K562 (cell line): ENCODE measurements at regions not wholly inside any gene's neighbourhood (a gene's known extent, or its start where the extent isn't known, plus 50 kb on each side); places are given as distances from the start of the nearest gene placed in this dataset.

Experiments used
- CAMTA2 ChIP-seq: fragments of 250-450 bp; sonication (Bioruptor Pico); conservative IDR thresholded peaks from 2 replicates; pipeline ENCODE4 v1.5.1; 2022
- ELF1 ChIP-seq: fragments of 200-800 bp; sonication (Bioruptor generic); IDR thresholded peaks from 2 replicates; pipeline ENCODE4 v1.6.1; 2016; ENCODE audit warnings: missing genetic modification characterization, missing compliant biosample characterization
- ETV6 ChIP-seq, 3 experiments: fragments of 150-350 bp in 1 of 3; sonication (generic) in 1 of 3; formaldehyde crosslinking in 1 of 3; IDR thresholded peaks; 2 replicates each; pipeline versions ENCODE4 v1.6.1 to v1.8.0; 2014 to 2022; ENCODE audit warnings: borderline replicate concordance in 2 of 3, low read depth in 2 of 3, antibody characterized with exemption in 1 of 3, low read length in 1 of 3, mild to moderate bottlenecking in 1 of 3, missing genetic modification reagents in 1 of 3
- HNRNPK ChIP-seq: fragments of 200-400 bp; formaldehyde crosslinking; IDR thresholded peaks from one replicate; pipeline ENCODE4 v1.6.1; 2018; ENCODE audit warnings: mild to moderate bottlenecking, low read depth, low read length; ENCODE audit not compliant: poor library complexity, severe bottlenecking
- ID3 ChIP-seq, 2 experiments: fragments of 250-450 bp in 1 of 2; fragments of 450-650 bp in 1 of 2; sonication (Bioruptor Pico) in 1 of 2; IDR thresholded peaks; 2 replicates each; pipeline versions ENCODE4 v1.6.1 to v1.8.0; 2016 to 2021; ENCODE audit warnings: mild to moderate bottlenecking in 2 of 2, moderate library complexity in 2 of 2, missing compliant biosample characterization in 1 of 2, missing genetic modification characterization in 1 of 2
- POU5F1 ChIP-seq: fragments of 150-350 bp; IDR thresholded peaks from 2 replicates; pipeline ENCODE4 v1.6.1; 2014; ENCODE audit warnings: borderline replicate concordance, low read length, low read depth, mild to moderate bottlenecking; ENCODE audit not compliant: partially characterized antibody
- SETDB1 ChIP-seq: IDR thresholded peaks from one replicate; pipeline ENCODE4 v1.6.1; 2012; ENCODE audit warnings: low read length, control low read depth, inconsistent platforms
- SMAD2 ChIP-seq: fragments of 150-350 bp; IDR thresholded peaks from 2 replicates; pipeline ENCODE4 v1.6.1; 2014; ENCODE audit warnings: low read depth, mild to moderate bottlenecking, low read length
- TOE1 ChIP-seq, 2 experiments: fragments of 450-650 bp in 1 of 2; sonication (generic) in 1 of 2; formaldehyde crosslinking in 1 of 2; IDR thresholded peaks; 2 replicates each; pipeline versions ENCODE4 v1.7.1 to v1.8.0; 2016 to 2022; ENCODE audit warnings: borderline replicate concordance in 2 of 2, mild to moderate bottlenecking in 2 of 2, antibody characterized with exemption in 1 of 2, inconsistent platforms in 1 of 2, low read depth in 1 of 2, missing genetic modification reagents in 1 of 2, moderate library complexity in 1 of 2
- ZBTB9 ChIP-seq: fragments of 450-650 bp; formaldehyde crosslinking; IDR thresholded peaks from 2 replicates; pipeline ENCODE4 v1.4.0; 2020; ENCODE audit warnings: mild to moderate bottlenecking, moderate library complexity

- TF ChIP-seq ID3 (CRISPR knock-in tag; IDR thresholded peaks at IDR 0.05) (no peak), ID3 (tag; IDR thresholded peaks at IDR 0.05) (0 out of 2 replicates have a peak, but pooled peaks have one; percentile 42), SETDB1 (no peak), HNRNPK (no peak), ELF1 (no peak; the same call in 1 of the 2 replicates), ETV6 (IDR thresholded peaks at IDR 0.05; ENCODE audit: borderline replicate concordance in 1 of 2, low read depth in 2 of 2, low read length in 1 of 2) (no peak), ETV6 (CRISPR knock-in tag; IDR thresholded peaks at IDR 0.05; ENCODE audit: borderline replicate concordance) (no peak), CAMTA2 (CRISPR knock-in tag) (no peak), POU5F1 (no peak), ZBTB9 (CRISPR knock-in tag) (no peak), TOE1 (IDR thresholded peaks at IDR 0.05; ENCODE audit: borderline replicate concordance) (no peak), TOE1 (CRISPR knock-in tag; IDR thresholded peaks at IDR 0.05; ENCODE audit: borderline replicate concordance, low read depth) (no peak), SMAD2 (no peak)
These were observed 79.6 kb upstream of the AK4 start (continued) for GRCh38 chr1:65068202-65069010.
